Dermis microvascular lymphatic vessel endothelial cell (primary cell): ENCODE measurements at regions not wholly inside any gene's neighbourhood (a gene's known extent, or its start where the extent isn't known, plus 50 kb on each side); places are given as distances from the start of the nearest gene placed in this dataset.
"Not testable (repeated sequence)": the region's sequence is repeated elsewhere in the genome, so short reads cannot be mapped to it uniquely, and the experiment has no call there.

Experiments
- DNase-seq, 2 donors: peaks; one replicate each; pipeline versions ENCODE4 v3.0.0 to v3.0.0-alpha.2; 2010; ENCODE audit warnings: low read depth in 2 of 2

- DNase-seq: no peak
These were observed 829.9 kb upstream of the CDH9 start for GRCh38 chr5:27868292-27868691.

GRCh38 chr5:27855491-27855890, 817.1 kb upstream of the CDH9 start:
- no peak for DNase-seq

GRCh38 chr5:27854243-27854852, 816.0 kb upstream of the CDH9 start:
- DNase-seq: no peak

GRCh38 chr5:27845248-27845647, 806.9 kb upstream of the CDH9 start:
- DNase-seq: no peak

GRCh38 chr5:27836704-27837103, 798.3 kb upstream of the CDH9 start:
- not testable (repeated sequence) for DNase-seq

GRCh38 chr5:27832886-27833285, 794.5 kb upstream of the CDH9 start:
- DNase-seq: no peak

- DNase-seq: no peak
These were observed 792.2 kb upstream of the CDH9 start for GRCh38 chr5:27830546-27830945.

- no peak for DNase-seq
These were observed 783.3 kb upstream of the CDH9 start for GRCh38 chr5:27821681-27822080.

GRCh38 chr5:27818888-27819287, 780.5 kb upstream of the CDH9 start:
- DNase-seq: no peak

- no peak for DNase-seq
These were observed 776.6 kb upstream of the CDH9 start for GRCh38 chr5:27814983-27815382.

- no peak for DNase-seq
These were observed 775.9 kb upstream of the CDH9 start for GRCh38 chr5:27814286-27814685.

- DNase-seq: no peak
These were observed 772.1 kb upstream of the CDH9 start for GRCh38 chr5:27810458-27810857.

GRCh38 chr5:27797220-27797619, 758.8 kb upstream of the CDH9 start:
- no peak for DNase-seq

- no peak for DNase-seq
These were observed 749.8 kb upstream of the CDH9 start for GRCh38 chr5:27788184-27788583.

GRCh38 chr5:27784317-27784716, 745.9 kb upstream of the CDH9 start:
- no peak for DNase-seq

- no peak for DNase-seq
These were observed 739.7 kb upstream of the CDH9 start for GRCh38 chr5:27778121-27778520.

- DNase-seq: no peak
These were observed 735.2 kb upstream of the CDH9 start for GRCh38 chr5:27773636-27774035.

- no peak for DNase-seq
These were observed 734.8 kb upstream of the CDH9 start for GRCh38 chr5:27773166-27773565.

- DNase-seq: no peak
These were observed 731.5 kb upstream of the CDH9 start for GRCh38 chr5:27769748-27770402.

- DNase-seq: no peak
These were observed 710.5 kb upstream of the CDH9 start for GRCh38 chr5:27748847-27749246.

GRCh38 chr5:27743383-27743979, 705.1 kb upstream of the CDH9 start:
- DNase-seq: not testable (repeated sequence)

GRCh38 chr5:27742805-27743204, 704.4 kb upstream of the CDH9 start:
- DNase-seq: no peak

GRCh38 chr5:27734838-27735237, 696.5 kb upstream of the CDH9 start:
- DNase-seq: no peak
